ENCODE measurements at regions not wholly inside any gene's neighbourhood (a gene's known extent, or its start where the extent isn't known, plus 50 kb on each side); places are given as distances from the start of the nearest gene placed in this dataset.

GRCh38 chr6:105755885-105756284 lies 330.3 kb upstream of the PRDM1 start:
- no peak for TF ChIP-seq CTCF (IDR thresholded peaks at IDR 0.05; ENCODE audit: extremely low read depth in 1 of 2, insufficient read depth in 1 of 2, low read depth in 1 of 2, low read length in 2 of 2)
- TF ChIP-seq POLR2A (IDR thresholded peaks at IDR 0.05; ENCODE audit: low read depth, low read length) = no peak
- no peak for TF ChIP-seq EZH2 (IDR thresholded peaks at IDR 0.05; ENCODE audit: borderline replicate concordance, low read depth, low read length, severe bottlenecking)
- TF ChIP-seq POLR2AphosphoS5 (IDR thresholded peaks at IDR 0.05; ENCODE audit: insufficient read depth, low read depth, low read length) = no peak
- no peak for TF ChIP-seq JUN (IDR thresholded peaks at IDR 0.05; ENCODE audit: borderline replicate concordance, insufficient read depth, insufficient read length, low read depth)
- no peak for TF ChIP-seq MAX (IDR thresholded peaks at IDR 0.05; ENCODE audit: insufficient read depth, insufficient read length)
- no peak for TF ChIP-seq GATA2 (IDR thresholded peaks at IDR 0.05; ENCODE audit: insufficient read depth, insufficient read length, low read depth, low read length)
- no peak for TF ChIP-seq MYC (IDR thresholded peaks at IDR 0.05; ENCODE audit: low read depth, low read length)
